Fibroblast of the aortic adventitia (primary cell): ENCODE measurements at regions not wholly inside any gene's neighbourhood (a gene's known extent, or its start where the extent isn't known, plus 50 kb on each side); places are given as distances from the start of the nearest gene placed in this dataset.

Experiments used
- DNase-seq: peaks from one replicate; pipeline ENCODE4 v3.0.0-alpha.2; 2010; ENCODE audit warnings: low read depth
- H3K4me3 ChIP-seq: 2 replicates; pipeline ENCODE4 v1.5.1; 2011; ENCODE audit warnings: low read depth, mild to moderate bottlenecking, control low read depth, low read length, moderate library complexity
- TF ChIP-seq, protein P1 (sequence below): IDR thresholded peaks from 2 replicates; pipeline ENCODE4 v1.5.1; 2011; ENCODE audit warnings: mild to moderate bottlenecking, low read length, control low read depth, inconsistent platforms; ENCODE audit not compliant: insufficient read depth

DNA sequence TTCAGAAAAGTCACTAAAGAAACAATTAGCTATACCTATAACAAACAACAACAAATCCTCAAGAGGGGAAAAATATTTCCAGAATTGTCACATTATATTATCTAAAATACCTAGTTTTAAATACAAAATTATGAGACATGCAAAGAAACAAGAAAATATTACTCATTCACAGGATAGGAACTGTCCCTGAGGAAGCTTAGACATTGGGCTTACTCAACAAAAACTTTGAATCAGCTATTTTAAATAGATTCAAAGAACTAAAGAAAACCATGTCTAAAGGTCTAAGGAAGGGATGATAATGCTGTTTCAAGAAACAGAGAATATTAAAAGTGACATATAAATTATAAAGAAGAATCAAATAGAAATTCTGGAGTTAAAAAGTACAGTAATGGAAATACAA is 131.9 kb upstream of the ZNF516 start:
- no peak for DNase-seq
- H3K4me3 ChIP-seq = no peak overlapping the region
- TF ChIP-seq, protein P1, sequence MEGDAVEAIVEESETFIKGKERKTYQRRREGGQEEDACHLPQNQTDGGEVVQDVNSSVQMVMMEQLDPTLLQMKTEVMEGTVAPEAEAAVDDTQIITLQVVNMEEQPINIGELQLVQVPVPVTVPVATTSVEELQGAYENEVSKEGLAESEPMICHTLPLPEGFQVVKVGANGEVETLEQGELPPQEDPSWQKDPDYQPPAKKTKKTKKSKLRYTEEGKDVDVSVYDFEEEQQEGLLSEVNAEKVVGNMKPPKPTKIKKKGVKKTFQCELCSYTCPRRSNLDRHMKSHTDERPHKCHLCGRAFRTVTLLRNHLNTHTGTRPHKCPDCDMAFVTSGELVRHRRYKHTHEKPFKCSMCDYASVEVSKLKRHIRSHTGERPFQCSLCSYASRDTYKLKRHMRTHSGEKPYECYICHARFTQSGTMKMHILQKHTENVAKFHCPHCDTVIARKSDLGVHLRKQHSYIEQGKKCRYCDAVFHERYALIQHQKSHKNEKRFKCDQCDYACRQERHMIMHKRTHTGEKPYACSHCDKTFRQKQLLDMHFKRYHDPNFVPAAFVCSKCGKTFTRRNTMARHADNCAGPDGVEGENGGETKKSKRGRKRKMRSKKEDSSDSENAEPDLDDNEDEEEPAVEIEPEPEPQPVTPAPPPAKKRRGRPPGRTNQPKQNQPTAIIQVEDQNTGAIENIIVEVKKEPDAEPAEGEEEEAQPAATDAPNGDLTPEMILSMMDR = no peak

DNA sequence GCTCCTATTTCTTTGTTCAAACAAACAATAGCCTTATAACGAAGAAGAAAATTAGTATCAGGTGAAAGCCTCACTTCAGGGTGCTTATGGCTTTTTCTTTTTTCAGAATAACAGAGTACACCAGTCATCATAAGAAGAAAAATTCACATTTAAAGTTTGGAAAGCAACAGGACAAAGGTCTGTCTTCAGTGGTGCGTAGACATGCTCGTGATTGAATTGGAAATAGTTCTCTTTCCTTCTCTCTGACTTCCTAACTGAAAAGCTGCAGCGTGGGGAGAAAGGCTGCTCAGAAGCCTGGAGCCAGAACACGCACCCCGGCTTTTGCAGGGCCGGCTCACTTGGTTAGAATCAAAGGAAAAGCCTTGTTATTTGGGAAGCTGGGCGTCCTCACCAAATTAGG is 127.6 kb upstream of the ZNF516 start:
- no peak for DNase-seq
- TF ChIP-seq, protein P1 = no peak
- no peak overlapping the region for H3K4me3 ChIP-seq

DNA sequence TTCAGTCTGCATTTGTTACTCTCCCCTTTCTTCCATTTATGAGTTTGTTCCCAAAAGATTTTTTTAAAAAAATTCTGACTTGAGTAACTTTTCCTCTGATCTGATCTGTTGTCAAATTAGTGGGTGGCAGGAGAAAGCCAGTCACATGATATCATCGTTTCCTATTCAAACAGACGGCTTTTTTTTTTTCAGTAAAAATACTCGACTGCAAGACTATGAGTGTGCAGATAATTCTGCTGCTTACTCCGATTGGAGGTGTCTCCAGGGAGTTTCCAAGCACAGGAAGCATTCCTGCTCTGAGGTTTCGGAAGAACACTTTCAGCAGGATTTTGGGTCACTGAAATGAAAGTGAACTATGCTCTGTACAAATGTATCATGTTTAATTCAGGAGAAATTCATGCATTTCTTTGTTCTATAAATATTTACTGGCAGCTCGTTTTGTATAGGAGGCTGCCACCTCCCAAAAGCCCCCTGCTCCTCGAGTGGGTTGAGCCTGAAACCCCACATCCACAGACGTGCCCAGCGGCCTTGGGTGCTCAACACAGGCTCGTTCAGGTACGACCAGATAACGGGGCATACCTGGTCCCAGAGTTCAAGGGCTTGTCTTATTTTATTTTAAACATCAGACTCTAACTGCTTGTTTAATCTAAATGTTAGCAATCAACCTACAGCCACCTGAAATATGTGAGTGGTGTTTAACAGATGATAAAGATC is 126.9 kb upstream of the ZNF516 start:
- TF ChIP-seq, protein P1 = no peak
- peak overlapping the region; percentile 28 for H3K4me3 ChIP-seq
- DNase-seq = peak; percentile 76

DNA sequence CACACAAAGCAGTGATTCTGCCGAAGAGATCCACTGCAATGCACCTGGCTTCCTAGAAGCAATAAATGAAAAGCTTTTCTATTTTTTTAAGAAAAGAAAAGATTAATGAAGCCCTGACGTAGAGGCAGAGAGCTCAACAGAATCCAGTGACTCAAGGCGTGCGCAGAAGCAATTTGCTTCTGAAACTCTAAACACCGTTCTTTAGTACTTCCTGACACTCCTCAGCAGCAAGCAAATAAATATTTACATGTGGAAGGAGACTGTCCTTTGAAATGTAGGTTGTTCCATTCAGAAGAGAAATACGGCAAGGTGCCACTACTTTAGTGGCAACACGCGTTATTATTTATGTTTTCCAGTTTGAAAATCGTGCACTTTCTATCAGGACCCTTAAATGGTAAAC is 126.2 kb upstream of the ZNF516 start:
- DNase-seq = peak; percentile 52
- H3K4me3 ChIP-seq = peak overlapping the region; percentile 28
- TF ChIP-seq, protein P1 = no peak

DNA sequence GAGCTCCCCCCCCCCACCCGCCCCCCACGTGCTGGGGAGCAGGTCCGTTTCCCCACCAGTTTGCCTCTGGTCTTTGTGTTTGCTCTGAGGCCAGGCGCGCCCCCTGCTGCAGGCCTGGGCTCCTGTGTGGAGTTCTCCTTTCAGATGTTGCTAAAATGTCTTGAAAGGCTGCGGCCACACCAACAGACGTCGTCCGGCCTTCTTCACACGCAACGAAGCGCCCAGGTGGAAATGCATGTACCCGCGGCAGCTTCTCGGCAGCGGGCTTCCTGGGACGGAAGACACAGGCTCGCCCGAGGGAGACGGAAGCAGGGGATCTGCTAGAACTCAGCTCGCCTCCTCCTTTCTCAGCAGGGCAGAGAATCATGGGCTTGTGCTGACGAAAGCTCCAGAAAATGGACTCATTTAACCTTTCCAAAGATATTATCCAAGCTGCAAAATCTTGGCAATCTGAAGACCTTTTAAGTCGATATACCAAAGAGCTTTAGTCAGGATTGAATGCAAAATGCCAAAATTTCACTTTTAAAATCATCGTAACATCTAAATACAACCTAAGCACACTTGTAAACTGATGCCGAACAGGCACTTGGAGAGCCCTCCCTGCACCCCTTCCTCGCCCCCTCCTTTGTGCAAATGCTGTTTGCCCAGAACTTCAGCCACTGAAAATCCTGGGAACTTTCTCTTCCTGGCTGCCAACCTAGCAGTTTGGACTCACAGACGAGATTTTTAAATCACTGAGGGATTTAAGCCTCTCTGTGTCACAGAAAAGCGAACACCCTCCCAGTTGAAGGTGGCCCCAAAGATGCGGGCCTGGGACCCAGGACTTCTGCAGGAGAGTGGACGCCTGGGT is 125.5 kb upstream of the ZNF516 start:
- TF ChIP-seq, protein P1 = peak; percentile 80
- DNase-seq = peak; percentile 80
- H3K4me3 ChIP-seq = peak overlapping the region; percentile 56

DNA sequence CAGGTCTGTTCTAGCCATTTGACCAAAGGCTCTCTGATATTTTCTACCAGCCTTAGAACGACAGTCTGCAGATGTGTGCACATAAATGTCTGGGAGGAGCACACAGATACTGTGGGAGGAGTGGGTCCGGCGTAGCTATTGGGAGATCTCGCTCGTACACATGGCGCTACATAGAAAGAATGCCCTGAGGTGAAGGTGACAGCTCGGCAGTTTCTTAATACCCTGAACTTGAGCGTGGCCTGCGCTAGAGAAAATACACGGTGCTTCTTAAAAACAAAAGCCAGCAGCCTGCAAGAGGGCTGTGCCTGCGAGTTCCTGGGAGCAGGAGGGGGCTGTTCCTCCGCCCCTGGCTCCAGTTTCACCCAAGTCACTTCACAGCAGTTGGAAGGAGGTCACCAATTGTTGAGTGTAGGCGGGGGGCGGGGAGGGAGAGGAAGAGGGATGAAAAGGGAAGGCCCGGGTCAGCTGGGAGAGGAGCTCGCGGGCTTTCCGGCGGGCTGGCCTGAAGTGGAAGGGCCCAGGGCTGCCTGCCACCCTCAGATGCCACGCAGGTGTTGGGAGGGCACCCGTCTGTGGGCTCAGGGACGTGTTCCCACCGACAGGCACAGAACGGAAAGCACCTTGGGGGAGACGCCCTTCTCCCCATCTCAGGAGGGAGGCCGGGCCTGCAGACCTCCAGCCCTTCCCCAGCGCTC is 124.7 kb upstream of the ZNF516 start:
- peak overlapping the region; percentile 50 for H3K4me3 ChIP-seq
- TF ChIP-seq, protein P1 = no peak
- DNase-seq = peak; percentile 60
